HUDEP-2 (cell line): ENCODE measurements at regions not wholly inside any gene's neighbourhood (a gene's known extent, or its start where the extent isn't known, plus 50 kb on each side); places are given as distances from the start of the nearest gene placed in this dataset.
"Not testable (repeated sequence)": the region's sequence is repeated elsewhere in the genome, so short reads cannot be mapped to it uniquely, and the experiment has no call there.

ENCODE experiments used
- DNase-seq, 76 experiments: peaks; one replicate each; lab custom pipeline; 2025; ENCODE audit not compliant: unreplicated experiment in 76 of 76; lab: John Stamatoyannopoulos, UW

DNA sequence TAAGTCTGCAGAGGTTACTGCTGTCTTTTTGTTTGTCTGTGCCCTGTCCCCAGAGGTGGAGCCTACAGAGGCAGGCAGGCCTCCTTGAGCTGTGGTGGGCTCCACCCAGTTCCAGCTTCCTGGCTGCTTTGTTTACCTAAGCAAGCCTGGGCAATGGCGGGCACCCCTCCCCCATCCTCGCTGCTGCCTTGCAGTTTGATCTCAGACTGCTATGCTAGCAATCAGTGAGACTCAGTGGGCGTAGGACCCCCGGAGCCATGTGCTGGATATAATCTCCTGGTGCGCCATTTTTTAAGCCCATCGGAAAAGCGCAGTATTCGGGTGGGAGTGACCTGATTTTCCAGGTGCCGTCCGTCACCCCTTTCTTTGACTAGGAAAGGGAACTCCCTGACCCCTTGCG, 1363.1 kb downstream of the HACE1 start:
- DNase-seq, result not testable (repeated sequence)

DNA sequence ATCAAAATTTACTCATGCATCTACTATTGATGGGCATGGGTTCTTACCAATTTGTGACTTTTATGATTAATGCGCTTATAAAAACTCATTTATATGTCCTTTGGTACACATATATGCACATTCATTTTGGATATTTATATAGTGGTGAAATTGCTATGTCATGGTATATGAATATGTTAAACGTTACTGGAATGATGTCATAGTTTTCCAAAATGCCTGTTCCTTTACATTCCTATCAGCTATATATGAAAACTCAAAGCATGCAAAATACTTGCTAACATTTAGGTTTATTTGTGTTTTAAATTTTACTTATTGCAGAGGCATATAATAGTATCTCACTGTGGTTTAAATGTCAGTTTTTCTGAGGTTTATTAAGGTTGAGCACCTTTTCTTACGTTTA, 1403.1 kb downstream of the HACE1 start:
- no peak for DNase-seq

GRCh38 chr6:103455275-103455674, 1404.4 kb downstream of the HACE1 start:
- no peak for DNase-seq

GRCh38 chr6:103409475-103409874, 1450.2 kb downstream of the HACE1 start:
- DNase-seq, result no peak

DNA sequence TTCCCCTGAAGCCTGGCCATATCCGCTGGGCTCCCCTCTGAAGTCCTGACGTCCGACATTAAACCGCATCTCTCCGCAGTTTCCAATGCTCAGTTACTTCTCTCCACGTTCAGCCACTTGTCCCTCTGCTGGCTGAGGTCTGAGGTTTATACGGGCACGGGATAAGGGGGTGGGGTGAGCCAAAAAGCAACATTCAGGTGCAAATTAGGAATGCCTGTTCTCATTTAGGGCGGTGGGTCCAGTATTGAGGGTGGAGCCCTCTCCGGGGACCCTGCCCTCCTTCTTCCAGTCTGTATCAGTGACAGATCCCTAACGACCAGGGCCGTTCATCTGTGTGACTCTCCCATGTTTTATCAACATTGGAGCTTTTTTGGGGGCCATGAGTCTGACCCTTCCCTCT, 1454.4 kb downstream of the HACE1 start:
- DNase-seq, result no peak

DNA sequence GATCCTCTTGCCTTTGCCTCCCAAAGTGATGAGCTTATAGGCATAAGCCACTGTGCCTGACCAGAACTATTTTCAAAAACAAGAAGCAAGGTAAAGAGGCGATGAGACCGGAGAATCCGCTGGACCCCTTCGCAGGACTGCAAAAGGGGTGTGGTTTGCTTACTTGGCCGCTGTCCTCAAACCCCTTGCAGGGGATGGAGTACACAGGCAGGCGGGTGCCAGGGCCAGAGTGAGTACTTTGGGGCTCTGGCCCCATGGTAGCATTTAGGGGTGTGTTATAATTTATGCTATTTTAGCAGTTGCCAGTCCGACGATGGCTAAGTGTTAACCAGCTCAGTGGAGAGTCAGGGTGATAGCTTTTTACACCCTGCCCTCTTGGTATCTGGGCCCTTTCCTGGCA, 1454.9 kb downstream of the HACE1 start:
- no peak for DNase-seq

- DNase-seq, result no peak
Measured at GRCh38 chr6:103396768-103397167, 1463.0 kb downstream of the HACE1 start.

DNA sequence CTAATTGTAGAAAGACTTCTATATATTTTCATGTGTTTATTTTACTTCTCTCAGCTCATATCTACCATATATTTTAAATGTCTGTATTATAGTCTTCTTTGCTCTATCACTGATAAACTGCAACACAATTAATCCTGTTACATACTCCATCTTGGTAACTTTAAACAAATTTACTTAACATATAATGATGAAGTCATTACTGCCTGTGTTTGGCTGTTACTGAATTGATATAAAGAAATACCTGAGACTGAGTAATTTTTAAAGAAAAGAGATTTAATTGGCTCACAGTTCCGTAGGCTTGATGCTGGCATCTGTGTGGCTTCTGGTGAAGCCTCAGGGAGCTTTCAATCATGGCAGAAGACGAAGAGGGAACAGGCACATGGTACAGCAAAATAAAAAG, 1480.4 kb downstream of the HACE1 start:
- no peak for DNase-seq

DNA sequence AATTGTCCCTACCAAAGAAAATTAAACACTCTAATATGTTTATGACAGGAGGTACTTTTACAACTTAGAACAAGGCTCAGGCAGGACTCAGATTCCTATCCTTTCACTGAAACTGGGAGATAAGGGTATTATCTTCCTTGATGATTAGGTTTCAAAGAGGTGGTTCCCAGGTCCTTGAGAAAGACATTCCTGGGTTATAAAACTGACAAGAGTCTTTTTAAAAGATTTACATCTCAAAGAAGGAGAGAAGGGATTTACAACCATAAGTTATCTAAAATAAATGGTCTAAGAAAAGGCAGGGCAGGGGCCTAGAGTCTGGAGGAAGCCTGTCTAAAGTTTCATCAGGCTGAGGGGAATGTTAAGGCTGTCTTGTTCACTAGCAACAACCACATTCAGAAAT, 1492.5 kb downstream of the HACE1 start:
- no peak for DNase-seq

GRCh38 chr6:103356531-103356930, 1503.2 kb downstream of the HACE1 start:
- DNase-seq, result no peak

- DNase-seq, result no peak
Measured at GRCh38 chr6:103344554-103345163, 1515.1 kb downstream of the HACE1 start.

- DNase-seq, result no peak
Measured at GRCh38 chr6:103335412-103335811, 1524.3 kb downstream of the HACE1 start.

- no peak for DNase-seq
Measured at GRCh38 chr6:103326760-103327757, 1532.7 kb downstream of the HACE1 start.

GRCh38 chr6:103313432-103313831, 1546.3 kb downstream of the HACE1 start:
- no peak for DNase-seq

- not testable (repeated sequence) for DNase-seq
Measured at GRCh38 chr6:103294376-103294775, 1565.3 kb downstream of the HACE1 start.

DNA sequence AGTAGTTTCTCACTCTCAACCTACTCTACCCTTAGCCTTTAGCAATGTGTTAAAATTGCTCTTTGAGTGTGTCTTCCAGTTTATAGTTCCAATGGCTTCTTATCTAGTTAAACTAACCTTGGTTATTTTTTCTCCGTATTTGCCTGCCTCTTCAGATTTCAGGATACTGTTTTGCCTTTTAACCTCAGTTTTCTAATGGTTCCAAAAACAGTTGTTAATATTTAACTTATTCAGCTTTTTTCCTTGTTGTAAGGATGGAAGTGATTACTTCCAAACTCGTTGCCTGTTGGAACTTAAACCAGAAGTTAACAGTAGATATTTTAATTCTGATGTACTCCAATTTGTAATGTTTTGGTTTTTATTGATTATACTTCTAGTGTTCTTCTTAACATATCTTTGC, 1574.9 kb downstream of the HACE1 start:
- DNase-seq, result no peak

DNA sequence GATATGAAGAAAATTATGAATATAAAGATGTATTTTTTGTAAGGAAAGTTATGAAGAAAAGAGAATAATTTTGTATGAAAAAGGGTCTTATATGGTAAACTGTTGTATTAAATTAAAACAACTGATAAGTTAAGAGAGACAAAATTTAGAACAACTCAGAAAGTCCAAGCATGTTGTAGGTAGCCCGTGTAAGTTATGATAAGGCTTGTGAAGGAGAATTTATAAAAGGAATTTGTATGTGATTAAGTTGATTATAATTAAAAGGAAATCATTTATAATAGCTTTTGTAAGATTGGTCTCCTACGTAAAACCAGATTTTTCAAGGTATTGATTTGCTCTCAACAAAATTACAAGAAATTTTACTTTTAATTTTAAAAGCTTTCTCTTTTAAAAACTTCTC, 1579.3 kb downstream of the HACE1 start:
- DNase-seq, result no peak

GRCh38 chr6:103277936-103278335, 1581.8 kb downstream of the HACE1 start:
- DNase-seq, result no peak

GRCh38 chr6:103273048-103273447, 1586.7 kb downstream of the HACE1 start:
- no peak for DNase-seq

GRCh38 chr6:103269581-103269980, 1590.1 kb downstream of the HACE1 start:
- DNase-seq, result no peak

DNA sequence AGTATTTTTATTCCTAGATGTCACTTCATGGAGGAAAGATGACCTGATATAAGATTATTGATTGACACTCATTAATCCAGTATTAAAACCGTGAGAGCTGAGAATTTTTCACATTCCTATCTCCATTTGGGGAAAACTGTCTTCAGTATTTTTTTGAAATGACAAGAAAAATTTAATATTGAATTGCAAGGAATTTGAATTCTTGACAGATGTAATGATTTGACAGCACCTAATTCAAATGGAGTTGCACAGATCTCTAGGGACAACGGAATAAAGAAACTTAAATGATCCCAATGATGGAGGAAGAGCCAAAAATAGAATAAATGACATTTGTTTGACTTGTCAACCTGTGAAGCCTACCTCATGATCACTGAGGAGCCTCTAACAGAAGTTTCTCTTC, 1591.4 kb downstream of the HACE1 start:
- no peak for DNase-seq

DNA sequence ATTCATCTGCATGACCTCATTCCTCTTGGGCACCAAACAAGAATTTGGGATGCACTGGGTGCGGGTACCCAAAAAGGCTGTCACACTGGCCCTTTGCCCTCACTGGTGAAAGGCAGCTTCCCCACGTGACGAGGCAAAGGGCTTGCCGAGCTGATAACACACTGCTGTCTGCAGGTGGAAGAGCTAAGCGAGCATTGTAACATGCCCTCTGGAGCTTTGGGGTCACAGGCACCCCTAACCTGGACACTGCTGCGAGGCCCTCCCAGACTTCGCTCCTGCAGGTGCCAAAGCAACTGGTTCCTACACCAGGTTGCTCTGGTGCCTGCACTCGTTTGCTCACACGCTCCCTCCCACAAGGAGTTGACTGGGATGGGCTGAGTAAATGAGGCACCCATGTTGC, 1595.7 kb downstream of the HACE1 start:
- DNase-seq, result no peak
